HuH-7 (cell line): ENCODE measurements at regions not wholly inside any gene's neighbourhood (a gene's known extent, or its start where the extent isn't known, plus 50 kb on each side); places are given as distances from the start of the nearest gene placed in this dataset.

ENCODE experiments used
- DNase-seq: peaks from one replicate; pipeline ENCODE4 v3.0.0; 2011; ENCODE audit warnings: low spot score

- no peak for DNase-seq
Measured at GRCh38 chr10:131753336-131753735, 147.5 kb upstream of the PPP2R2D start.

GRCh38 chr10:131755200-131755599 is 145.6 kb upstream of the PPP2R2D start:
- no peak for DNase-seq

- DNase-seq: no peak
Measured at GRCh38 chr10:131757285-131758058, 143.3 kb upstream of the PPP2R2D start.

GRCh38 chr10:131758062-131758938 is 142.5 kb upstream of the PPP2R2D start:
- DNase-seq: no peak

- no peak for DNase-seq
Measured at GRCh38 chr10:131758939-131759301, 141.9 kb upstream of the PPP2R2D start.

GRCh38 chr10:131759347-131759746 is 141.5 kb upstream of the PPP2R2D start:
- no peak for DNase-seq

GRCh38 chr10:131760416-131761166 is 140.2 kb upstream of the PPP2R2D start:
- no peak for DNase-seq

- no peak for DNase-seq
Measured at GRCh38 chr10:131762789-131763696, 137.8 kb upstream of the PPP2R2D start.

- no peak for DNase-seq
Measured at GRCh38 chr10:131764929-131765328, 135.9 kb upstream of the PPP2R2D start.

- DNase-seq: no peak
Measured at GRCh38 chr10:131766096-131766495, 134.7 kb upstream of the PPP2R2D start.

GRCh38 chr10:131767716-131768115 is 133.1 kb upstream of the PPP2R2D start:
- DNase-seq: no peak

GRCh38 chr10:131769571-131770410 is 131.0 kb upstream of the PPP2R2D start:
- no peak for DNase-seq

GRCh38 chr10:131770946-131771633 is 129.7 kb upstream of the PPP2R2D start:
- DNase-seq: no peak

GRCh38 chr10:131771634-131772358 is 129.0 kb upstream of the PPP2R2D start:
- no peak for DNase-seq

- no peak for DNase-seq
Measured at GRCh38 chr10:131772441-131772840, 128.4 kb upstream of the PPP2R2D start.

GRCh38 chr10:131773370-131774343 is 127.2 kb upstream of the PPP2R2D start:
- DNase-seq: no peak

- DNase-seq: no peak
Measured at GRCh38 chr10:131774681-131775085, 126.1 kb upstream of the PPP2R2D start.

GRCh38 chr10:131775433-131775832 is 125.4 kb upstream of the PPP2R2D start:
- DNase-seq: no peak
